EH (cell line): ENCODE measurements at regions not wholly inside any gene's neighbourhood (a gene's known extent, or its start where the extent isn't known, plus 50 kb on each side); places are given as distances from the start of the nearest gene placed in this dataset.
"Not testable (repeated sequence)": the region's sequence is repeated elsewhere in the genome, so short reads cannot be mapped to it uniquely, and the experiment has no call there.

Source experiments
- DNase-seq: peaks from one replicate; pipeline ENCODE4 v3.0.0-alpha.2; 2015; ENCODE audit warnings: low read depth

DNA sequence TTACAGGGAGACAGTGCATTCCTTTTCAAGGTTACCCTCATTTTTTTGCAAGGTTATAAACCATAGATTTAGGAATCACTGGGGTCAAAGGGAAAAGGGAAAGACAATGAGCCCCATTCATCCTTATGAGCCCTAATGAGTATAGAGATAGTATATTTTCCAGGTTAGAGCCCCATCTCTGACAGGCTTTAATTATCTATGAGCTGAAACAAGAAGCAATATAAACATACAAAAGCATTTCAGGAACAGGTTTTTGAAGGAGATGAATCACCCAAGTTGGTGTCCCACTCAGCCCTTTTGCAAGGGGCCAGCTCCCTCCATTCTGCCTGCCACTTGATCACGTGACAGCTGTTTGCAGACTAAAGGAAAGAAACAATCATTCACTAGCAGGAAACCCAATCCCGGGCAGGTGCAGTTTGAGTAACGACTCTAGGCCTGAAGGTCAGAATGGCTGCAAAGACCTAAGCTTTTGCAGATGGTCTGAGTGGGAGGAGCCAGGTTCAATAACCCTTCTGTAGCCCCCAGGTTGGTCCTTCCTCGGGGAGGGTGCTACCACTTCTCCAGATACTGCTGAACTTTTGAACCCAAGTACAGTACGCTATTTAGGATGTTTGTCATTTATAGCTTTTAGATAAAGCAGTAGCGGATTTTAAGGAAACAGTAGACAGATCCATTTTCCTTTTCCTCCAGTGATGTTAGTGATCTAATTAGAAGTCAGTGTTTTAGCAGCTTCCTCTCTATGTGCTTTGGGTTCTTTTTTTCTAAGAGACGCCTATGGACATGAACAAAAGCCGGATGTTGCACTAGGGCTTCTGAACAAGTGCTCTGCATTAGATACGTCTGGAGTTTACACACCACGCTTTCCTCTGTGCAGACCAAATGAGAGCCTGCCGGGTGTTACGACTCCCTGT lies 253.2 kb downstream of the SOX4 start:
- no peak for DNase-seq

DNA sequence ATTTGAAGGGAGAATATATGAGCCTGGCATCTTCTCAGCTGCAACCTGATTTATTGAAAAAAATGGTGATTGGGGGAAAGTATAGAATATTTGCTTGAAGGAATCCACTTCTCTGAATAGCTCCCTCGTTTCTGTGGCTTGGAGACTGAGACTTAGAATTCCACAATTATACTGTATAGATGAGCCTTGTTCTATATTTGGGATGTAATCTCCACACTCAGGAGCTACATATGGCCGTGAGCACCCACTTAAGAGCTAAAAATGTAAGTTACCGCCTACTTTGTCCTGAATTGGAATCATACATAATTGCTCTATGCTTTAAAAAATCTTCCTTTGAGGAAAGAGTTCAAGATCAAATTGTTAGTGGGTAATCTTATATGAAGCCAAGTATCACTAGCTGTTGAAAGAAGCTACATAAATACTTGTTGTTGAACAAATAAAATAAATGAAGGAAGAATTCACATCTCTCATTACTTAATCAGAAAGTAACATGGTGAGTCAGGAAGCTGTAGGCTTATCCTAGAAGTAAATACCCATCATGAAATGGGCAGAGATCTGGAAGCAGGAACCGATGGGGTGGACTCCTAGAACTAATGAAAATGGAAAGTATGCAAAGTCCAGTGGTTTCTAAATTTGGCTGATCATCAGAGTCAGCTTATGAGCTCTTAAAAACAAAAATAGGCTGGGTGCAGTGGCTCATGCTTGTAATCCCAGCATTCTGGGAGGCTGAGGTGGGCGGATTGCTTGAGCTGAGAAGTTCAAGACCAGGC lies 254.3 kb downstream of the SOX4 start:
- DNase-seq, result peak; percentile 45

DNA sequence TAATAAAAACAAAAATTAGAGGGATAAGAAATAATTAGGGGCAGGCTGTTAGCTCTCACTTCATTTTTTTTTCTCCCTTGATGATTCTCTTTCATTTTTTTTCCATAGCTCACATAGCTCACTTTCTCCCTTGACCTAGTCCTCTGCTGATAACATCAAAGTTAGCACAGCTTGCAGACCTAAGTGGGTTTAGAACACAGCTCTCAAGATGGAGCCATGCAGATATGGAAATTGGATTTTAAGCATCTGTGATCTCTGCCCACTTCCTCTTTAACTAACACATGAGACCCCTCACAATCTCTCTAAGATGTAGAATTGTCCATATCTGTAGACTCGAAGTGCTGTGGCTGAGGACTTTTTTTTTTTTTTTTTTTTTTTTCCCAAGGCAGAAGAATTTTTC lies 257.1 kb downstream of the SOX4 start:
- no peak for DNase-seq

DNA sequence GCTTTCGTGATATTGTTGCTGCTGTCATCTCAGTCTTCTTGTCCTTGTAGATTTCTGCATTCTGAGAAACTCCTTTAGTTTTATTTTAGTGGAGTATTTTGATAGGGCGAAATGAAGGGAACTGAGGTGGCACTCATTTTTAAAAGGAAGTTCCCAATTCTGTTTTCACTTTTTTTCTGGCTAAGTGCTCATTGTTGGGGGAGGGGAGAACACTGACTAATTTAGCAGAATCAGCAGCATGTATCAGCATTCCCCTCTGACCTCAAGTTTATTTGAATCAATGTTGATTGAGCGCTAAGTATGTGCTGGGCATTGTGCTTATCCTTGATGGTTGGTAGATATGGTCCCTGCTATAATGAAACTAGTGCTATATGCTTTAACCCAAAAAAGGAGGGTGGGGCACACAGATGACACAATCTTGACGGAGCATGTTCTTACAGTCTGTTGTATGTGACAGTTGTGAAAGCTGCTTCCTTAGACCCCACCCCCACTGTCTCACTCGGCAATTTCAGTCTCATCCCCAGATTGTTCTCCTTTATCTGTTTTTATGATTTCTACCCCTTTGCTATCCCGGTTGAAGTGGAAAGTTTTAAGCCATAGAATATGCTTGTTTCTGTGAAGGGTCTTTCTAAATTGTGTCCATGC lies 262.4 kb downstream of the SOX4 start:
- DNase-seq, result no peak

DNA sequence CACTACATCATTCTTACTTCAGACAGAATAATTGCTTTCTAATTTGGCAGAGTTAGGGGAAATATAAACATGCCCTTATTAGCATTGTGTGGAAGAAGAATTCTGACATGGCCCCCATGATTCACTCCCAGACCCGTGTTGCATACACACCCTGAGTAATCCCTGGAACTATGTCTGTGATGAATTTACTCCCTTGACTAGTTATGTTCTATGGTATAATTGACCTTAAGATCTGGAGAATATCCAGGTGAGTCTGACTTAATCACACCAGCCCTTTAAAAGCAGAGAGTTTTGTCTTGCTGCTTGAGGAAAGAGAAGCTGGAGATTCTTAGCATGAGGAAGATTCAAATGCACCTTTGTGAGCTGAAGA lies 262.9 kb downstream of the SOX4 start:
- DNase-seq, result peak; percentile 80

DNA sequence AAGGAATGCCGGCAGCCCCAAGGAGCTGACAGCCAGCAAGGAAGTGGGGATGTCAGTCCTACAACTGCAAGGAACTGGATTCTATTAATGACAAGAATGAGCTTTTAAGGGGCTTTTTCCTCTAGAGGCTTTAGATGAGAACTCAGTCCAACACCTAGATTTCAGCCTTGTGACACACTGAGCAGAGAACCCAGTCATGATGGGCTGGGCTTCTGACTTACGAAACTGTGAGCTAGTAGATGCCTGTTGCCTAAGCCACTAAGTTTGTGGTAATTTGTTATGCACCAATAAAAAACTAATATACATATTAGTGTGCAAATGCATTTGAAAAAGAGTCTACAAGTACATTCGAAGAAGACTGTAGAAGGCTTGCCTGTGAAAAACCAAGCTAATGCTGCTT lies 263.3 kb downstream of the SOX4 start:
- DNase-seq, result peak; percentile 36

DNA sequence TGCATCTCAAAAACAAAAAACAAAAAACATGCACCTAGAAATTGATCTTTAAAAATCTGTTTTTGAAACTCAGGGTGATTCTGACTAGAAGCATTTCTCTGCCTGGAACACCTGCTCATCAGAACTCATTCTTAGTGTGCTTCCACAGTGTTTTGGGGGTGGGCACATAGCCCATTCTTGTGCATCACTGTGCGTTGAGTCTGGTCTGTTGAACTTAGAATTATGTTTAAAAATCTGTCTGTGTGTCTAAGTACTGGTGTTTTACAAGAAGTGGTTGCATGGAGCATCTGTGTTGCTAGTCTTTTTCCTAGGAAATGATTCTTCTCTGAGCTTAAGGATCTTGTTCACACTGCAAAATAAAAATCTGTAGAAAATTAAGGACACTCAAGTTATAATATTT lies 264.5 kb downstream of the SOX4 start:
- no peak for DNase-seq

DNA sequence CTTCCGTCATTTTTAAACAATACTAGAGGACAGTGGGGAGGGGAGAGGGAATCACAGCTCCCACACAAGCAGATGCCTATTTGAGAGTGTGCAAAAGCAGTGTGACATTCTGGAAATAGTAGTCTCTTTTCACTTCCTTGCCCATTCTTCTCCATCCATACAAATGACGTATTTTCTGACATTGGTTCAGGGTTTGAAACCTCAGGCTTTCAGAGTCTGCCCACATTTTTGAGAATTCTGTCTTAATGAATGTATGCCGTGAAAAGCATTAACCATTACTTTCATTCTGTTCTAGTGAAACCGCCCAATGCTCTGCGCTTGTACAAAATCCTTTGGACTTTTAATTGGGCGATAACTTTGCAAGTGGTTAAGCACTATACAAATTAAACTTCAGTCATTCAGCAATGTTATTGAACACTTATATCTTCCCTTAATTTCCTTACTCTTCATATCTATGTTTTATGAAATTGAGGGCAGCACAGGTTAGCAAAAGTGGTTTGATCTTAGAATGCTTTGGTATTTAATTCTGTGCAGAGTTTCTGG lies 265.7 kb downstream of the SOX4 start:
- no peak for DNase-seq

DNA sequence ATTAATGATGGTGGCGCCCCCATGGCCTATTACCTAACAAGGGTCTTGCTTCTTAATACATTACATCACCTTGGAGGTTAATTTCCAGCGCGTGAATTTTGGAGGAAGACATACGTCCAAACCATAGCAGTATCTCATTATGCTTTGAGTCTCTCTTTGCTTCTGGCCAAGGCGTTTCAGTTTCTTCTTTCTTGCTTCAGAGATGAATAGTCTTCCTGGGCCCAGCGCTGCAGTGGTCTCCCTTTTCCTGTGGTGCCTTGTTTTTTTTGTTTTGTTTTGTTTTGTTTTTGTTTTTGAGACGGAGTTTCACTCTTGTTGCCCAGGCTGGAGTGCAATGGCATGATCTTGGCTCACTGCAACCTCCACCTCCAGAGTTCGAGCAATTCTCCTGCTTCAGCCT lies 268.4 kb downstream of the SOX4 start:
- DNase-seq, result no peak

DNA sequence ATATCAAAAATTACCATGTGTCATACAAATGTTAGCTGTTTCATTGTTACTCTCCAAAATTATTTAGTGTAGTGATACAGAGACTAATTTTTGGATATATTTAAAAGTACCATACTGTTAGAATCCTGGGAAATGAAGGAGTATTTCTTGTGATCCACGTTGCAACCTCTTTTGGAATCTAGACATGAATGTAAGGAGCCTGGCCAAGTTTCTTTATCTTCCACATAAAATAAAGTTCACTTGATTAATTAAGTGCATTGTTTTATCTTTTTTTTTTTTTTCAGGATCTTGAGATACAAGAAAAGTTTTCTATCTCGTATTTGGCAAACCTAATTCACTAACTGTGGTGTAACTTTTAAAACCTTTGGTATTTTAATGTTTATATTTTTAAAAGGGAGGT lies 270.7 kb downstream of the SOX4 start:
- no peak for DNase-seq

DNA sequence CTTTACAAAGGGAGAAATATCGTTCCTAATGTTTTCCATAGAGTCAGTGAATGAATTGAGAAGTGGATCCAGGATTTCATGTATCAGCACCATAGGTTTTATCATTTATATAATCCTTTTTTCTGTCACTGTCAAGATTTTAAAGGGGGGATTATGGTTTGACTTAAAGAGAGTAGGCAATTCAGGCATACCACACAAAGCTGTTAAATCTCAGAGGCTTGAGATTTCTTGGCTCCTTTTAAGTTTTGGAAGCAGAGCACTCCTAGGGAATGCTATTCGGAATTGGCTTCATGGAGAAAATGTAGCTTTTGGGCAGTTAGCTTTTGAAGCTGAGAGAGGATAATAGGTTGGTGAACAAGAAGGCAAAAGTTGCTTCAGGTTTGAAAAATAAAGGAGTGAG lies 274.7 kb downstream of the SOX4 start:
- no peak for DNase-seq

DNA sequence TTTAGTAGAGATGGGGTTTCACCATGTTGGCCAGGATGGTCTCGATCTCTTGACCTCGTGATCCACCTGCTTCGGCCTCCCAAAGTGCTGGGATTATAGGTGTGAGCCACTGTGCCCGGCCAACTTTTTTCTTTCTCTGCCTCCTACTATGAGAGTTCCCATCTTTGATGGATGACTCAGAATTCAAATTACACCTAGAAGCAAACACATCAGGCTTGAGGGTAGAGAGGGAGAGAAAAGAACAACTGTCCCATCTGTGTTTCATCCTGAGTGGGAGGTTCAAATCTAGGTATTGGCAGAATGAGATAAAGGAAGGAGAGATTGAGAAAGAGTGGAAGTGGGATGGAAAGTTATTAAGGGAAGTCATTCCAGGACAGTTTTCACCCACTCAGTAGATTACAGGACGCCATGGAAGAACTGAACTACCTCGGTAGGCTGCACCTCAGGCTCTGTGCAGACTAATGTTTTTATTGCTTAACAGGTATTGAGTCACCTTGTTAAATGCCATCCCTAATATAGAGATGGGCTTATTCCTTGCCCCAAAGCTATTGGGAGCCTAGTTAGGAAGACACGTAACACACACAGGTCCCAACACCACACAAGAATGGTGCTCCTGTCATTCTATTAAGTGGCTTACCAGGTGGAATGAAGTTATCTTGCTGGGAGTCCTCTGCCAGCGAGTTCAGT lies 275.7 kb downstream of the SOX4 start:
- DNase-seq, result no peak

DNA sequence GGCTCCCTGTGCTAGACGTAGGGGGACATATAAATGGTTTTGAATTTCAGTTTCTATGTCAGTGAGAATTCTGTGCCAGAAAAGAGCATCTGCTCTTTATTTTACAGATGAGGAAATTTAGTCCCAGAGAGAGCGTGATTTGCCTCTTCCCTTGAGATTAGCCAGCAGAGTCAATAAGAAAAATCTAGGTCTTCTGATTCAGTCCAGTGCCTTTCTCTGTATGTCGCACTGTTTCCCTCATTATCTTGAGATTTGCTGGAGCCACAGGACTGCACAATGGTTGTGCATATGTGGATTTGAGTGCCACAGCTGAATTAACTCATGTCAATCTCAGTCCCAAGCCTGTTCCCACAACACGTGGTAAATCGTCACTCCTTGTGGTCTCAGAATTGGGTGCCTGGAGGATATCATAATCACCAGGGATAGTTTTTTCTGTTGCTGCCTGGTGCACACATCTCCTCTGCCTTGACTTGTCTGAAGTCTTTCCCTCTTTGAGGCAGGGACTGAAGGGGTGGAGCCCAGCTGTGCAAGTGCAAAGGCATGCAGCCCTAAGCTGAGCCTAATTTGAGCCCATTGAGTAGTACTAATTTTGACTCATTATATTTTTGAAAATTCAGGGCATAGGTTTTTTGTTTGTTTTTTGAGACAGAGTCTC lies 276.7 kb downstream of the SOX4 start:
- DNase-seq, result no peak

DNA sequence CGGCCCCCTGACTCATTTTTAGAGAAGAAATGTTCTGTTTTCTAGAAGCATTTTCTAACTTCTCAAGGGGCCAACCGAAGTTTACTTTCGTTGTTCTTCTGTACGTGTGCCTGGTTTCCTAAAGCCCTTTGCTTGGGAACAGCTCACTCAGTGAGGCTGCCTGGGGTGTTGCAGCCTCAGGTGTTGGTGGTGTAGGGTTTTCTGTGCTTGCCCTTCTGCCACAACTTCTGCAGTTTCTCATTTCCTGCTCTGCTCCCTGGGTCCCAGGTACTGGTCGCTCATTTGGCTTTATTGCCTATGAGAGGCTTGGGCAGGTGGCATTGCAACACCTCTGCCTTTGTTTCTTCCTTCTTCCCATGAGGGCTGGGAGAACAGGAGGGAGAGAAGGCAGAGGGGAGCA lies 278.3 kb downstream of the SOX4 start:
- no peak for DNase-seq

DNA sequence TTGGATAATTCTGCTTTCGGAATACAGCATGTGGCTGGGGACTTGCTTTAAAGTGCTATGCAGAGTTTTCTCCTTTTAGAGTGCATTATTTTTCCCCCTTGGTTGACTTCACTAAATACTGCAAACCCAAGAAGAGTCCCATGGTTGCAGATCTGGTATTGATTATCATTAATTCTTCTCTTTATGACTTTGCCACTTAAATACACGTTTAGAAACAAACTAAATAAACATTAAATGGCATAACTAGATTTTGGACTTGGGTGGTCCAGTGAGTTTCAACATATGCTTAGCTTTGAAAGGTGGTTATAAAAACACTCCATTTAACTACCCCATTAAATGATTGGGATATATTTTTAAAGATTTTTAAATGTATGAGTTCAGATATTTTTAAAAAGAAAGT lies 279.2 kb downstream of the SOX4 start:
- DNase-seq, result no peak

DNA sequence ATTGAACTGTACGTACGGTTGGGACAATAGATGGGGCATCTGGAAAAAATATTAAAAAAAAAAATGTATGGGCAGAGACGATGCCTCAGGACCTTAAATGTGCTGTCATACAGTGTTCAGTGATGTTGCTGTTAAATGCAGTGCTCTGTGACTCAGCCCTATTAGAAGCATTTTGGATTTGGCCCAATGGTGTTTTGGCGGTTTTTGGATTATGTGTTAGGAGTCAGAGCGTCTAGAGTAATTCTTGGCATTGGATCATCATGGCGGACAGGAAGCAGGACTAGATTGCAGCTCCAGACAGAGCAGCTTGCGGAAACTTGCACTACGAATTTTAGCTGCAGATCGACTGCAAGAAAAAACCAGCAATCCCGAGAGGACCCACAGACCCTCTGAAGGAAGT lies 280.0 kb downstream of the SOX4 start:
- DNase-seq, result peak; percentile 97

DNA sequence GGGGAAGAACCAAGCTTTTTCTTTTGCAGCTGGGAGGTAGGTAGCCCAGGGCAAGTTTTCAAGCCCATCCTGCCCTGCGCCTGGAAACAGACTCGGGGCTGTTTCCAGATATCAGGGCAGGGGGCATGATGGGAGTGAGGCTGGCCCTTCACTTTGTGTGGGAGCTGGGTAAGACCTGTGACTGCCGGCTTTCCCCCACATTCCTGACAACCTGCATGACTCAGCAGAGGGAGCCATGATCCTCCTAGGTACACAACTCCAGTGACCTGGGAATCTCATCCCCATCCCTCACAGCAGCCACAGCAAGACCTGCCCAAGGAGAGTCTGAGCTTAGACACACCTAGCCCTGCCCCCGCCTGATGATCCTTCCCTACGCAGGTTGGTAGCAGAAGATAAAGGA lies 280.8 kb downstream of the SOX4 start:
- no peak for DNase-seq

DNA sequence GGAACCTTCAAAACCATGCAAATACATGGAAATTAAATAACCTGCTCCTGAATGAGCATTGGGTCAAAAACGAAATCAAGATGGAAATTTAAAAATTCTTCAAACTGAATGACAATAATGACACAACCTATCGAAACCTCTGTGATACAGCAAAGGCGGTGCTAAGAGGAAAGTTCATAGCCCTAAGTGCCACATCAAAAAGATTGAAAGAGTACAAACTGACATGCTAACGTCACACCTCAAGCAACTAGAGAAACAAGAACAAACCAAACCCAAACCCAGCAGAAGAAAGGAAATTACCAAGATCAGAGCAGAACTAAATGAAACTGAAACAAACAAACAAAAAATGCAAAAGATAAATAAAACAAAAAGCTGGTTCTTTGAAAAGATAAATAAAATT lies 283.5 kb downstream of the SOX4 start:
- not testable (repeated sequence) for DNase-seq

DNA sequence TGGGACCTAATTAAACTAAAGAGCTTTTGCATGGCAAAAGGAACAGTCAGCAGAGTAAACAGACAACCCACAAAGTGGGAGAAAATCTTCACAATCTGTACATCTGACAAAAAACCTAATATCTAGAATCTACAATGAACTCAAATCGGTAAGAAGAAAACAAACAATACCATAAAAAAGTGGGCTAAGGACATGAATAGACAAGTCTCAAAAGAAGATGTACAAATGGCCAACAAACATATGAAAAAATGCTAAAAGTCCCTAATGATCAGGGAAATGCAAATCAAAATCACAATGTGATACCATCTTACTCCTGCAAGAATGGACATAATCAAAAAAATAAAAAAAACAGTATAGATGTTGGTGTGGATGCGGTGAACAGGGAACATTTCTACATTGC lies 286.7 kb downstream of the SOX4 start:
- not testable (repeated sequence) for DNase-seq

DNA sequence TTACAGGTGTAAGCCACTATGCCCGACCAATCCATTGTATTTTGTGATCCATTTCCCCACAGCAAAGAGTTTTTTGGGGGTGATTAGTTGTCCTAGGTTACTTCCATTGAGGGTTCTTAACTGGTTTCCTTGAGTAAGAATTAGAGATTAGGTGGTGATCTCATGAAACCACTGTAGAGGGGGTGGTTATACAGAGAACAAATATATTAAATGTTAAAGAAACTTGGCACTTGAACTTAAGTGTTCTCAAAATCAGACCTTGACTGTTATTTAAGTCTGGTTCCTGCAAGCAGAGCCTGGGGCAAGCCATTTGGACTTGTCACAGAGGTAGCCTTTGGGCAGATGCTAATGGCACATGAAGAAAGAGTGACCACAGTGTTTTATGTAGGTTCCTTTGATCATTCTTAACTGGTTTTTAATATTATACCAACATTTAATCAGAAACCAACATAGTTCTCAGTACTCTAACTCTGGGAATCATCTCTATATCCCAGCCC lies 288.5 kb downstream of the SOX4 start:
- DNase-seq, result no peak

DNA sequence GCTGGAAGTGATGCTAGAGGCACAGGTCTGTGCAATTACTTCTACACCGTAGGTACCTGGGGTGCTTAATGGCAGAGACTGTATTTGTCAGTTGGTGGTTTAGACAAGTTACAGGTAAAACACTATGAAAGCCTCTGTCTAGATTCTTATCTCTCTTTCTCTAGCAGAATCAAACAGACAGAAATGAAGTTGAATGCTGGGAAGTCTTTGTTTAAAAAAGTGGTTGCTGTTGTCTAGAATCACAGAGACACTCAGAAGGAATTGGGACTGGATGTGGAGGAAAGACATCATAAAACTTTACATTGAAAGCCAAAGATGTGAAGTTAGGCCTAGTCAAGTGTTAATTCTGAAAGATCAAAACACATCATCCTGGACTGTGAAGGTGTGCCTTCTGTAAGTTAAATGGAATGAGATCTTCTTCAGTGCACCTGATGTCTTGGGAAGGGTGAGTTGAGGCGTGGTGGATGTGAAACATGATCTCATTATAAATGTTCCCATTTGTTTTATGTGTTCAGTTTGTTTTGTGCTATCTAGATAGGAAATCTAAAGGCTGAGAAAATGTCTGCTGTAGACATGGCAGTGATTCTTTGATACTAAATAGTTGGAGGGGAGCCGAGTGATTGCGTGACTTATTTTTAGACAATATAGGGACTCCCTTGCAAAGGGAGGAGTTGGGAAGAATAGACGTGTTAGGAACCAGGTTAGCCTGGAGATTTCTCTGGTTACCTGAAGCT lies 290.2 kb downstream of the SOX4 start:
- no peak for DNase-seq
